22Rv1 (cell line): ENCODE measurements at regions not wholly inside any gene's neighbourhood (a gene's known extent, or its start where the extent isn't known, plus 50 kb on each side); places are given as distances from the start of the nearest gene placed in this dataset.
"Not testable (repeated sequence)": the region's sequence is repeated elsewhere in the genome, so short reads cannot be mapped to it uniquely, and the experiment has no call there.

Source experiments
- H3K27ac ChIP-seq: fragments of 450-650 bp; 2 replicates; pipeline ENCODE4 v1.5.1; 2017
- ZFX ChIP-seq: fragments of 450-650 bp; IDR thresholded peaks from 2 replicates; pipeline ENCODE4 v1.6.1; 2017; ENCODE audit warnings: antibody characterized with exemption, borderline replicate concordance
- TF ChIP-seq, protein P1 (sequence below): fragments of 450-650 bp; IDR thresholded peaks from 2 replicates; pipeline ENCODE4 v1.5.1; 2017; ENCODE audit warnings: mild to moderate bottlenecking

DNA sequence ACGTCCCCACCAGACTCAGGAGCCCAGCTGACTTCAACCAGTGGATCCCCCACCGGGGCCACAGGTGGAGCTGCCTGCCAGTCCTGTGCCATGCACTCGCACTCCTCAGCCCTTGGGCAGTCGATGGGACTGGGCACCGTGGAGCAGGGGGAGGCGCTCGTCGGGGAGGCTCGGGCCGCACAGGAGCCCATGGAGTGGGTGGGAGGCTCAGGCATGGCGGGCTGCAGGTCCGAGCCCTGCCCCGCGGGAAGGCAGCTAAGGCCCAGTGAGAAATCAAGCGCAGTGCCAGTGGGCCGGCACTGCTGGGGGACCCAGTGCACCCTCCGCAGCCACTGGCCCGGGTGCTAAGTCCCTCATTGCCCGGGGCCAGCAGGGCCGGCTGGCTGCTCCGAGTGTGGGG lies 52.3 kb upstream of the LRRC30 start:
- H3K27ac ChIP-seq = not testable (repeated sequence)

DNA sequence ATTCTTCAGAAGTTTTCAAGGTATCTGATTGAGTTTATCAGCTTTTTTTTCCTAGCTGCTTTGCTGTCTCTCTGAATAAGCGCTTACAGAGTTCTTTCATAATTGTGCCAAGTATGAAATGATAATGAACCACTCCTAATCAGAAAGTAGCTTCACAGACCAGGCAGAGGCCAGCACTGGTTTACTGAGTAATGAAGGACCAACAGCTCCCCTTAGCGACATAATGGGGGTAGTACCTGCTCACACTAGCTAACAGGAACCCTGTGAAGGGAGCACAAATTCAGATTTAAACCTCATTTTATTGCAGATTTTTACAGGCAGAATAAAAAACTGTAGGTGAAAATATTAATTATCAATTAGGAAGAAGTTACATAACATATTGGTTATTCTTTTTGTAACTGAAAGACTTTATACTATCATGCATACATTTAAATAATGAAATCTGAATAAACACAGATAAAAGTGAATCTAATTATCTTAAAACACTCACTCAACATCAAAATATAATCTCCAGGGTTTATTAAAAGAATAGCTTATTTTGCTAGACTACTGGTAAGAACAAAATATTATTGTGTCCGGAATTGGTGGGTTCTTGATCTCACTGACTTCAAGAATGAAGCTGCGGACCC lies 53.7 kb upstream of the LRRC30 start:
- TF ChIP-seq, protein P1, sequence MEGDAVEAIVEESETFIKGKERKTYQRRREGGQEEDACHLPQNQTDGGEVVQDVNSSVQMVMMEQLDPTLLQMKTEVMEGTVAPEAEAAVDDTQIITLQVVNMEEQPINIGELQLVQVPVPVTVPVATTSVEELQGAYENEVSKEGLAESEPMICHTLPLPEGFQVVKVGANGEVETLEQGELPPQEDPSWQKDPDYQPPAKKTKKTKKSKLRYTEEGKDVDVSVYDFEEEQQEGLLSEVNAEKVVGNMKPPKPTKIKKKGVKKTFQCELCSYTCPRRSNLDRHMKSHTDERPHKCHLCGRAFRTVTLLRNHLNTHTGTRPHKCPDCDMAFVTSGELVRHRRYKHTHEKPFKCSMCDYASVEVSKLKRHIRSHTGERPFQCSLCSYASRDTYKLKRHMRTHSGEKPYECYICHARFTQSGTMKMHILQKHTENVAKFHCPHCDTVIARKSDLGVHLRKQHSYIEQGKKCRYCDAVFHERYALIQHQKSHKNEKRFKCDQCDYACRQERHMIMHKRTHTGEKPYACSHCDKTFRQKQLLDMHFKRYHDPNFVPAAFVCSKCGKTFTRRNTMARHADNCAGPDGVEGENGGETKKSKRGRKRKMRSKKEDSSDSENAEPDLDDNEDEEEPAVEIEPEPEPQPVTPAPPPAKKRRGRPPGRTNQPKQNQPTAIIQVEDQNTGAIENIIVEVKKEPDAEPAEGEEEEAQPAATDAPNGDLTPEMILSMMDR = peak; percentile 63
- TF ChIP-seq ZFX = no peak
- H3K27ac ChIP-seq = no peak overlapping the region

DNA sequence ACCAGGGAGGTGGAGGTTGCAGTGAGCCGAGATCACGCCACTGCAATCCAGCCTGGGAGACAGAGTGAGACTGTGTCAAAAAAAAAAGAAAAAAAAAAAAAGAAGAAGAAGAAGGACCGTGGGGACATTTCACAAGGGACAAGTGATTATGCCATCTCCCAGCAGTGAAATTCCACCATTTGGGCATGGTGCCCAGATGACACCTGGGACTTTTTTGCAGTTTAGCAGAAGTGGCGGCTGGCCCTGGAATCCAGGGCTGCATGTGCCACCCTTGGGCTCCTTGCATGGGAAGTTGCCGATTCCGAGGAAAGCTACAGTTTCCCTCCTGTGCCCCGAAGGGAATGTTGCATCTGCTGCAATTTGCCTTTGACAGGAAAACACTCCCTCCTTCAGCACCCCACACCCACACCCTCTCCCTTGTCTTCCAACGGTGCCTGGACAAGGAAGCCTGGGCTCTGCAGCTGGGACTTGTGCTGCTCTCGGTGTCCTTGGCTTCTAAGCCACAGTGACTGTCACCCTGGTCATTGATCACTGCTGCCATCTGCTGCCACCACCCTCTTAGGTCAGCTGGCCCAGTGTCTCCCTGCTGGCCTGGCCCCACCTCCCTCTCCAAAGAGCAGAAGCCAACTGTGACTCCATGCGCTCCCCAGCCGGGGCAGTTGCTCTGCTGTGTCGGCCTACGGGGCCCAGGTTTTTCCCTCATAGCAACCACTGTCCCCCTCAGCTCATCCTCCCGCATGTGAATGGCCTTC lies 56.4 kb upstream of the LRRC30 start:
- H3K27ac ChIP-seq = no peak overlapping the region
- TF ChIP-seq ZFX = no peak
- TF ChIP-seq, protein P1 = no peak; the same call in 1 of the 2 replicates

DNA sequence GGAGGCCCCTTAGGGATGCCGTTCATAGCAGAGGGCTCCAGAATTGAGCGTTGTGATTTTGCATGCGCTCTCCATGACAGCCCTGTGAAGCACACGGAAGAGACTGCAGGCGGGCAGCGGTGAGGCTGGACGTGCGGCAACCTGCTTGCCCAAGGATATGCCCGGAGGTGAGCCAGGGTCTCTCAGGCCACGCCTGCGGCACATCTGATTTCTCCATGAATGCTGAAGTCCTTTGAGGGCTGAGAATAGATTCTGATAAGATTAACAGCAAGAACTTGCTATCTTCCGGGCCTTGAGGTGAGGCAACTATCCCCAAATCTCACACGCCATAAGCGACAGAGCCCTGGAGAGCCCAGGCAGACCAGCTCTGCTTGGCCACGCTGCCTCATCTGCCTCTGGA lies 55.6 kb upstream of the LAMA1 start:
- TF ChIP-seq, protein P1 = no peak
- no peak for TF ChIP-seq ZFX
- H3K27ac ChIP-seq = no peak overlapping the region

DNA sequence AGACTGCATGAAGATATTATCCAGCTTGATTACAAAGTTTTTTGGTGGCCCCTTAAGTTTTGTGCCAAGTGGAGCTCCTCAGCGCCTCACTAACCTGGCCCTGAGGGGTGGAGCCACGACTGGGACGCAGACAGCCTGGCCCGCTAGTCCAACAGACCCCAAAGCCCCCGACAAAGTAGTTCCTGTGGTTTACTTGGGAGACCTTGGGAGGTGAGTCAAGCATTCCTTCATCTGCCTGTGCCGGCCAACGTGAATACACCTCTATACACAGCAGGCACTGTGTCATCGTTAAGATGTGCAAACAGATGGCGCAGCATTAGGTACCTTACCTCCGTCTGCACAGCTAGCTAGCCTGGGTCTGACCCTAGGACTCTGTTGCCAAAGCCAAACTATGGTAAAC lies 55.0 kb upstream of the LAMA1 start:
- TF ChIP-seq, protein P1 = no peak
- TF ChIP-seq ZFX = no peak
- no peak overlapping the region for H3K27ac ChIP-seq

DNA sequence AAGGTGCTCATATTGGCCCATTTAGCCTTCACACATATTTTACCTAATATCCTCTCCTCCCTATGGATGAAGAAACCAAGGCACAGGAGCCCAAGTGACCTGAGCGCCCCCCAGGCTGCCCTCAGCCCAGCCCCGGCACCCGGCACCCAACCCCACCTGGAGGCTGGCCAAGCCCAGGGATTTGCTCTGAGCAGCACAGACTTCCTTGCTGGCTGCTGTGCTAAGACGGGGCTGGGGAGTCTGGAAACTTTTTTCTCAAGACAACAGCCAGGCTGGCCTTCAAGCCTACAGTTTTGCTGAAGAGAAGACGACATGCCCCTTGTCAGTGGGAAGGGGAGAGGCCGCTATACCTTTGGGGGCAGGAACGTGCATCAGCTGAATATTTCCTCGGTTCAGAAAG lies 52.7 kb upstream of the LAMA1 start:
- no peak overlapping the region for H3K27ac ChIP-seq
- TF ChIP-seq, protein P1 = no peak
- no peak for TF ChIP-seq ZFX

DNA sequence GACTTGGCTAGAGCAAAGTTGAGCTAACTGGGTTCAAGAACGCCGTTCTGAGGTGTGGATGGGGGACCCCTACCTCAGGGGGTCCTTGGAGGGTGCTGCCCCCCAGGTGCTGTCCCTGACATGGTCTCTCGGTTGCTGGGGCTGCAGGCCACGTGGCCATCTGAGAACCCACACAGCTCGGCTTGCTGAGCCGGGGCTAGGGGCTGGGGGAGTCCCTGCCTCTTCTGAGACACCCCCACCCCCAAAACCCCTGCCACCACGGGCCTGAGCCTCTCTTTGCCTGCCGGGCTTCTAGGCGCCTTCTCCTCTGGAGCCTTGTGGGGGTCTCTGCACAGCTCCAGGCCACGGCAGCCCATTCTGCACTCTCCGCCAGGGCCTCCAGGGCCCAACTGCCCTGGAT lies 52.0 kb upstream of the LAMA1 start:
- no peak overlapping the region for H3K27ac ChIP-seq
- TF ChIP-seq, protein P1 = no peak
- TF ChIP-seq ZFX = no peak
